ENCODE measurements at regions not wholly inside any gene's neighbourhood (a gene's known extent, or its start where the extent isn't known, plus 50 kb on each side); places are given as distances from the start of the nearest gene placed in this dataset.
"Not testable (repeated sequence)": the region's sequence is repeated elsewhere in the genome, so short reads cannot be mapped to it uniquely, and the experiment has no call there.

DNA sequence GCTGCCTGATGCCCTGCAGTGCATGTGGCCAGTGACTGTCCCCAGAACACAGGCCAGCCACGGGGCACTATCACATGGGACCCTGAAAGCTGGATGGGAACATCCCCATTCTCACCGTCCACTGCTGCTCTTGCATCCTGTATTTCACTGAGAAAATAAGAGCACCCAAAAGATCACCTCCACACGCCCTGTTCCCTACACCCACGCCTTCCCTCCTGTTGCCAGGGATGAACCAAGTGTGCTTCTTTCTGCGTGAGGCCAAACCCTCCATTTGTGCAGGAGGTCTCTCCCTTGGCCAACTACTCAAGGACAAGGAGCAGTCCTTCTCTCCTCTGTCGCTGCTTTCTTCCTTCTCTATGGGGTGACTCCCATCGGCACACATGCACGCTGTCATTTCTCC, 118.3 kb downstream of the LRRC37A3 start:
- not testable (repeated sequence) for DNase-seq

GRCh38 chr17:64800361-64800895, 118.8 kb downstream of the LRRC37A3 start:
- not testable (repeated sequence) for DNase-seq

DNA sequence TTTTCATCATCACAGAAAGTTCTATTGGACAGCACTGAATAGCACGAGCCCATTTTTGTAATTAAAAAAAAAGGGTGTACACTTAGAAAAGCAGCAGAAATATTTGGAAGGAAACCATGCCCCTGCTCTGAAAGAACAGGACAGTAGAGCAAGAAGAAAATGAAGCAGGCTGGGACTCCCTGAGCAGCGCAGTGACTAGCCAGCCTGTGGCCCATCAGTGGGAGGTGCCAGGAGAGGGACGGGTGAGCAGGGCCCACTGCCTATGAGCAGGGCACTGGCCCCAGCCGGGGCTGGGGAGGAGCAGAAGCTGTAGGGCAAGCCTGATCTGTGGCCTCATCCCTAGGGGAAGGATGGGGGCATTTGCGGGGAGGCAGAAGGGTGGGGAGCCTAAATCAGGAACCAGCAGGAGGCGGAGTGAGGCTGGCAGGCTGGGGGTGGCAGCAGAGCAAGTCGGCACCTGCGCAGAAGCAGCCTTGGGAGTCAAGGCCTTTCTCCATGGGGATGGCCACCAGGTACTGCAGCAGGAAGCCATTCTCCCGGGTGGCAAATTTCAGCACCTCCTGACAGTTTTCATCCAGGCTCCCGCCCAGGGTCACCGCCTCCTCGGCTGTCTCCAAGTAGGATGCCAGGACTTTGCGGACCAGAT, 119.6 kb downstream of the LRRC37A3 start:
- DNase-seq, result not testable (repeated sequence)

DNA sequence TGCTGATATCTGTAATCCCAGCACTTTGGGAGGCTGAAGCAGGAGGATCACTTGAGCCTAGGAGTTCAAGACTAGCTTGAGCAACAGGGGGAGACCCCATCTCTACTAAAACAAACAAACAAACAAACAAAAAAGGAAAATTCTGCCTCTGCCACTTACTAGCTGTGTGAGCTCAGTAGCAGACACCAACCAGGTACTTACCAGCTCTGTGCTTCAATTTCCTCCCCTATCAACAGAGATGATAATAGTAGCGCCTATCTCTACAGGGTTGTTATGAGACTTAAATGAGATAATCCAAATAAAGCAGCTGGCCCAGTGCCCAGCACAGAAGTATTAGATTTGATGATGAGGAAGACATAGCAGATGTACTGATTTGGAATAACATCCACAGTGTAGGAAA, 120.3 kb downstream of the LRRC37A3 start:
- DNase-seq, result not testable (repeated sequence)

GRCh38 chr17:64798489-64798790, 120.8 kb downstream of the LRRC37A3 start:
- not testable (repeated sequence) for DNase-seq

DNA sequence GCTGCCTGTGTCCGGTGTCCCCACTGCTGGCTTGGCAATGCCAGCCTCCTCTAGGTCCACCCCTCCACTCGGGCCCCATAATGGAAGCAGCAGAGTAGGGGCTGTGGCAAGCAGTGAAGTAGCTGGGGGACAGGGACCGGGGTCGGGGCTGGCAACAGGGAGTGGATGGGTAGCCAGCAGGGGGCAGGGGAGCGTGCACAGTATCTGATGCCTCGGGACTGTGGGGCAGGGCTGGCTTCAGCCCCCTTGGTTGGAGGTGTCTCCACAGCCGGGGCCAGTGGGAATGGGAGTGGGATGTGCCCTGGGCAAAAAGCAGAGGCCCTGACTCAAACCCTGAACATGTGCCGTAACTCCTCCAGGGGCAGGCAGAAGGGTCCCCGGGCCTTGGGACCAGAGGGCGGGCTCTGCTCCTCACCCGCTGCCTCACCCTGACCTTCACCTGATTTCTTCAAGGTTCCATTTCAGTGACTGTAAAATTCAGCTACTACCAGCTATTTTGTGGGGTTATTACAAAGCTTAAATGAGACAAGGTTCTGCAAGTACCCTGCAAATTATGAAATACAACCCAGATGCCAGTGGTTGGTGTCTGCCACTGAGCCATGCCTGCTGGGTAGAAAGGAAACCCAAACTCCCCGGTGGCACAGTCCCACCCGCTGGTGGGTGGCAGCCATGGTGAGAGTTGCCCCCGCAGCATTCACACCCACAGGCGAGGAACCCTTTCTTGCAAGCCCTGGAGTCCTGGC, 121.4 kb downstream of the LRRC37A3 start:
- DNase-seq, result not testable (repeated sequence)

DNA sequence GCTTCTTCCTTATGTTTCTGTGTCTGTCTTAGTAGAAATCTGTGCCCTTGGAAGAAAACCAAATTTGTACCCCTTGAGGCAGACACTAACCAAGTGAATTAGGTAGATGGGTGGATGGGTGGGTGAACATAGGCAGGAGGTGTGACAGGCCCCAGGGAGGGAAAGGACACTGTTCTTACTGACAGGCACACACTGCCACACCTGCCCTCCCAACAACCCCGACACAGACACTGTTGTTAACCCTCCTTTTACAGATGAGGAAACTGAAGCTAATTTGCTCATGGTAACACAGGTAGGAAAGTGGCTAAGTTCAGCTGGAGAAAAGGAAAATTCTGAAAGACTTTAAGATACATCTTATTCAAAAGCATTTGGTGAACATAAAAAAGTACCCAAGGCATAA, 123.9 kb downstream of the LRRC37A3 start:
- not testable (repeated sequence) for DNase-seq

- DNase-seq, result not testable (repeated sequence)
These were observed 124.6 kb downstream of the LRRC37A3 start for GRCh38 chr17:64794548-64795274.

- not testable (repeated sequence) for DNase-seq
These were observed 125.2 kb downstream of the LRRC37A3 start for GRCh38 chr17:64794113-64794512.

DNA sequence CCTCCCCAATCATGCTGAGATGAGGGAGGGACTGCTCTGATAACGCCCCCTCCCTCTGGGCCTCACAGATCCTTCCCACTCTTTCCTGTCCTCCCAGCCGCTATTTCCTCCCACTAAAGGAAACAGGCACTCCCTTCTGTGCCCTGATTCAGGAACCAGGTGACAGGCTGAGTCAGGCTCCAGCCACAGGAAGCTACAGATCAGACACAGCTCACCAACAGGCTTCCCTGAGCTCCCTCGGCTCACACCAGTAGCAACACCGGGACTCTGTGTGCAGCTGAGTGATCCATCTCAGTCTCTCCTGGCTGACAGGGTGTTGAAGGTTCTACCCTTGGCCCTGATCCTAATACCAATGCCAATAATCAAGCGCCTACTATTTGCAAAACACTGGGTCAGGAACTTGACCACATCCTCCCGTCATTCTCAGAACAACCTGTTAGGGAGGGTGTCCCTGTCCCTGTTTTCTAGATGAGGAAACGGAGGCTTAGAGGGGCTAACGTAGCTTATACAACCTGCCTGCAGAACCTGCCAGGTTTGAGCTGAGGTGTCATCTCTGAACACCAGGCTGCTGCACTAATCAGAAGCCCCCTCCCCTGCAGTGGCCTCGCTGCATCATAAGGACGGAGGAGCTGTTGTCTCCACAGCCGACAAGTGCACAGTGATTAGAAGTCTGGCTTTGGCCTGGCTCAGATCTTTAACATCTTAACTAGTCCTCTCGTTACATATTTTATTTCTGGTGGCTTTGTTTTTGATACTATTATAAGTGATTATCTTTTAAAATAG, 126.3 kb downstream of the LRRC37A3 start:
- DNase-seq, result not testable (repeated sequence)

DNA sequence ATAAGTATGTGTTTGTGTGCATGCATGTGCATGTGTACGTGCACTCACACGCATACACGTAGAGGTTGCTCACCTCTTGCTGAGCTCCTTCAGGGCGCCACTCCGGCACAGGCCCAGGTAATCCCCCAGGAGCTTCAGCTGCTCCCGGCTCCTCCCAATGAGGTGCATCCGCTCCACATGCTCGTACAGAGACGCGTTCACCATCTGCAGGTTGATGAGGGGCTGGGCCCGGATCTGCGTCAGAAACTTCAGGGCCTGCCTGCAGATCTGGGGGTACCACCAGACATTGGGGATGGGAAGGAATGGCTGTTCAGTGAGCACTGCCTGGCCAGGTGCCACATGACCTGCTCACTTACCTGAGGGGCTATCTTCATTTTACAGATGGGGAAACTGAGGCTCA, 127.0 kb downstream of the LRRC37A3 start:
- not testable (repeated sequence) for DNase-seq

DNA sequence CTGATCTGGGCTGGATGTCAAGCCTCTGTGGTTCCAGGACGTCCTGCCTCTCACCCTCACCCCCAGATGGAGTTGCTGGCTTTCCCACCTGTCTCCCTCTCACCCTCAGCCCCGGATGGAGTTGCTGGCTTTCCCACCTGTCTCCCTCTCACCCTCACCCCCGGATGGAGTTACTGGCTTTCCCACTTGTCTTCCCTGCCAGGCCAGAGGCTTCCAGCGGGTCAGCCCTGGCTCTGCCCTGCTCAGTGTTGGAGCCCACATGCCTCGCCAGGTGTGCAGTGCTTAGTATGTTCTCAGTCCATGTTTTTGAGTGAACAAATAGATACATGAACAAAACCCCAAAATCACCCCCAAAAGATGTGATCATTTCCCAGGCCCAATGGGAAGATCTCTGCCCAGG, 127.6 kb downstream of the LRRC37A3 start:
- not testable (repeated sequence) for DNase-seq

DNA sequence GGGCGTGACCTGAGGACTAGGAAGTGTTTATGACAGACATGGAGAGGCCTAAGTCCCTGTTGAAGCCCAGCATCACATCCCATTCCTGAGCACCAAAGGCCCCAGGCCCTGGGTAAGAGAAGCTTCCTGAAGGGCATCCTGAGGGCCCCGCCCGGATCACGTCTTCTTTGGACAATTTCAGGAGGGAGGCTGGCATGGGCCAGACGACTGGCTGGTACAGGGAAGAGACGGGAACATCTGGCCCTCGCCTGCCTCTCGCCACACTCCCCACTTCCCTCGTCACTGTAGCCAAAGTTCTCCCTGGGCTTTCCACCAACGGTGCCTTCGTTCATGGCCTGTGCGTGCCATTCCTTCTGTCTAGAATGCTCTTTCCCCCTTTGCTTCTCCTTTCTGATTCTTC, 128.1 kb downstream of the LRRC37A3 start:
- DNase-seq, result not testable (repeated sequence)

DNA sequence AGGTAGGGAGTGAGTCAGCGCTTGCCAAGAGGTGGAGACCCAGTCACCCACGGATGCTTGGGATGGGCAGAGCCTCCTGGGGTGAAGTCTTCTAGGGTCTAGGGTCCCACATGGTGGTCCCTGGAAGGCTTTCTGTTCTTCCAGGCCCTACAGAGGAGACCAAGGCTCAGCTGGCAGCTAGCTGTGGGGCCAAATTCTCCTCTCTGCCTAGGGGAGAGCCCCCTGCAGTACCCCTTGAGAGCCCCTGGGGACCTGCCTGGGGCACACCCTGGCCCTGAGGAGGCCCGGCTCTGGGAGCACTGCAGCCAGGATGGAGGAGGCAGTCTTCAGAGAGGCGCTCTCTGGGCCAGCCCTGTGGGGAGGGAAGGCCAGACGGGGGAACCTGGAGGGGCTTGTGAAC, 128.6 kb upstream of the SMURF2 start:
- DNase-seq, result not testable (repeated sequence)

DNA sequence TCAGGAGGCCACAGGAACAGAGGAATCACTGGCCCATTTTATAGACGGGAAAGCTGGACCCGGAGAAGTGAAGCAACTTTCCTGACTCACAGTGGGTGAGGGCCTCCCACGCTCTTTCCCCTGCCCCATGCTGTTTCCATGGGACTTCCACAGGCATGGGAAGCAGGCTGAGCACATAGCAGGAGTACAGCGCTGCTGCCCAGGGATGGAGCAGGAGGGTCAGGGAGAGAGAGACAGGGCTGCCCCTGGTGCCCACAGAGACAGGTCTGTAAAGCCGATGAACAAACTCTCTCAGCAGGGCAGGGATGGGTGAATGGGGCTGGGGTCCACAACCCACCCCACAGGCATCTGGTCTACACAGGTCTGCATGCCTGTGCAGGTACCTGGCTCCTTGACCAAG, 128.1 kb upstream of the SMURF2 start:
- DNase-seq, result not testable (repeated sequence)

DNA sequence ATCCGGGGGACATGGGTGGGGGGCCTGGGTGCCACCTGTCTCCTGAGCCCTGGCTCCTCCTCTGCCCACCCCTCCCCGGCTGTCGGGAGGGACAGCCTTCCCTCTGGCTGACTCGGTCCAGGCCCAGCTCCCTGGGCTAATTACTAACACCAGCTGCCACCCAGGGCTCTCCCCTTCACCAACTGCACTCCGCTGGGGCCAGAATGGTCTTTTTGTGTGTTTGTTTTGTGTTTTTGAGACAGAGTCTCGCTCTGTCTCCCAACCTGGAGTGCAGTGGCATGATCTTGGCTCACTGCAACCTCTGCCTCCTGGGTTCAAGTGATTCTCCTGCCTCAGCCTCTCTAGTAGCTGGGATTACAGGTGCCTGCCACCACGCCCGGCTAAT, 126.9 kb upstream of the SMURF2 start:
- DNase-seq, result not testable (repeated sequence)

- no peak for DNase-seq
These were observed 126.4 kb upstream of the SMURF2 start for GRCh38 chr17:64788286-64789060.

DNA sequence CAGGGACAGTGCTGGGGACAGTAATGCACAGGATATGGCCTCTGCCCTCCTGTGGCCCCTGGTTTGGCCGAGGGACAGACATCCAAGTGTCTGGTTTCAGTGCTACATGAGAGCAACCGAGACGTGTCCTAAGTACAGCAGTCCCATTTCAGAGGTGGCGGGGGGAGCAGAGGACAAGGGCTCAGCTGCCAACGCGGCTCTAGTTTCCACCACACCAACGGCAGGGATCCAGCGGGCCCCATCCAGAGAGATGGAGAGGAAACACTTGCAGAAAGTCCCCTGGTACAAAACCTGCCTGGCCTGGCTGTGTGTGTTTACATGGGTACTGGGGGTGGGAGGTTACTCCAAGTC, 125.8 kb upstream of the SMURF2 start:
- peak in 2 of 3 donors; percentile 49 to 56 for DNase-seq

GRCh38 chr17:64787255-64787920, 125.3 kb upstream of the SMURF2 start:
- DNase-seq, result no peak

DNA sequence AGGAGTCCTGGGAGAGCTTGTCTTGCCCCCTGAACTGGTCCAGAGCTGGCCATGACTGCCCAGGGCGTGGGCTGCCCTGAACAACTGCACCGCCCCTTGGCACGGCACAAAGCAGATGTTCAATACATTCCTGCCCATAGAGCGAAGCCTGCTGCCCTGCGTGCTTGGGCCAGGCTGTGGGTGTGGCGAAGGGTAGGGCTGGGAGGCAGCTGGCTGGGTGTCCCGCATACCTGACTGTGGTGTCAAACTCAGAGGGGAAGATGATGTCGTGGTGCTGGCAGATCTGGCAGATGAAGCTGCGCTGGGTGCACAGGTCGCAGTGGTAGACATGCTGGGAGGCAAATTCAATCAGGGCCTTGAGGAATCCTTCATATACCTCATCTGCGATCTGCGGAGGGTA, 124.2 kb upstream of the SMURF2 start:
- peak in 1 of 3 donors; percentile 47 for DNase-seq

Measured in muscle of back (tissue), 3 donors.